ENCODE measurements at regions not wholly inside any gene's neighbourhood (a gene's known extent, or its start where the extent isn't known, plus 50 kb on each side); places are given as distances from the start of the nearest gene placed in this dataset.

DNA sequence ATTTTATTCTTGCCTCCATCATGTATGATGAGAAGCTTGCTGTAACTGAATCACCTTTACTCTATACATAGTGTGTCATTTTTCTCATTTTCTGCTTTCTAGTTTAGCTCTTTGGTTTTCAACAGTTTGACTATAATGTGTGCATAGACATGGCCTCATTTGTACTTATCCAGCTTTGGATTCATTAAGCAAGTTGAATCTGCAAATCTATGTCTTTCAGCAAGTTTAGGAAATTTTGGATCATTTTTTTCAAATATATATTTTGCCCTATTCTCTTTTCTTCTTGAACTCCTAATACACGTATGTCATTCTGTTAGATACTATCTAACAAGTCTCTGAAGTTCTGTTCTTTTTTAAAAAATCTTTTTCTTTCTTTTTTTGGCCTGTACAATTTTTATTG lies 57.8 kb downstream of the PRLHR start:
- DNase-seq (ENCODE audit: low read depth, low spot score) = no peak
- H3K36me3 Mint-ChIP-seq (ENCODE audit: low read depth) = no peaks in the 10 kb centered on the region
- H3K4me1 Mint-ChIP-seq = peaks cover 5% of the 10 kb centered on the region
- H3K4me3 Mint-ChIP-seq = no peak overlapping the region
- H3K9me3 Mint-ChIP-seq = no peaks in the 10 kb centered on the region
- peaks cover 28% of the 10 kb centered on the region for H3K27me3 Mint-ChIP-seq (ENCODE audit: low read depth)
- H3K27ac Mint-ChIP-seq (ENCODE audit: unreplicated experiment) = no peak overlapping the region
- TF ChIP-seq, protein P1, sequence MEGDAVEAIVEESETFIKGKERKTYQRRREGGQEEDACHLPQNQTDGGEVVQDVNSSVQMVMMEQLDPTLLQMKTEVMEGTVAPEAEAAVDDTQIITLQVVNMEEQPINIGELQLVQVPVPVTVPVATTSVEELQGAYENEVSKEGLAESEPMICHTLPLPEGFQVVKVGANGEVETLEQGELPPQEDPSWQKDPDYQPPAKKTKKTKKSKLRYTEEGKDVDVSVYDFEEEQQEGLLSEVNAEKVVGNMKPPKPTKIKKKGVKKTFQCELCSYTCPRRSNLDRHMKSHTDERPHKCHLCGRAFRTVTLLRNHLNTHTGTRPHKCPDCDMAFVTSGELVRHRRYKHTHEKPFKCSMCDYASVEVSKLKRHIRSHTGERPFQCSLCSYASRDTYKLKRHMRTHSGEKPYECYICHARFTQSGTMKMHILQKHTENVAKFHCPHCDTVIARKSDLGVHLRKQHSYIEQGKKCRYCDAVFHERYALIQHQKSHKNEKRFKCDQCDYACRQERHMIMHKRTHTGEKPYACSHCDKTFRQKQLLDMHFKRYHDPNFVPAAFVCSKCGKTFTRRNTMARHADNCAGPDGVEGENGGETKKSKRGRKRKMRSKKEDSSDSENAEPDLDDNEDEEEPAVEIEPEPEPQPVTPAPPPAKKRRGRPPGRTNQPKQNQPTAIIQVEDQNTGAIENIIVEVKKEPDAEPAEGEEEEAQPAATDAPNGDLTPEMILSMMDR (conservative IDR thresholded peaks at IDR 0.05) = no peak

DNA sequence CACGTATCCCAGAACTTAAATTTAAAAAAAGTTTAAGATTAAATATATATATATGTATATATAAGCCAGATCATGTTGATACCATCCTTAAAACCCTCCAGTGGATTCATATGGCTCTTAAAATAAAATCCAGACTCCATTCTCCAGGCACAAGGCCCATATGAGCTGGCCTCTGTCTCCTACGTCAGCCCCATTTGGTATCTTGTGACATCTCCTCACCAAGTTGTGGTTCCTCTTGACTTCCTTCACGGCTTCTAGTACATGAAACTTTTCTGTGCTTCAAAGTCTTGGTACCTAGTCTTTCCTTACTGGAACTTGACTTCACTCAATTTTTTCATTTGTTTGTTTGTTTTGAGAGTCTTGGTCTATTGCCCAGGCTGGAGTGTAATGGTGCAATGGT lies 61.3 kb downstream of the PRLHR start:
- Mint-ChIP-seq H3K4me3 (no peak overlapping the region), H3K4me1 (peaks cover 5% of the 10 kb centered on the region)

DNA sequence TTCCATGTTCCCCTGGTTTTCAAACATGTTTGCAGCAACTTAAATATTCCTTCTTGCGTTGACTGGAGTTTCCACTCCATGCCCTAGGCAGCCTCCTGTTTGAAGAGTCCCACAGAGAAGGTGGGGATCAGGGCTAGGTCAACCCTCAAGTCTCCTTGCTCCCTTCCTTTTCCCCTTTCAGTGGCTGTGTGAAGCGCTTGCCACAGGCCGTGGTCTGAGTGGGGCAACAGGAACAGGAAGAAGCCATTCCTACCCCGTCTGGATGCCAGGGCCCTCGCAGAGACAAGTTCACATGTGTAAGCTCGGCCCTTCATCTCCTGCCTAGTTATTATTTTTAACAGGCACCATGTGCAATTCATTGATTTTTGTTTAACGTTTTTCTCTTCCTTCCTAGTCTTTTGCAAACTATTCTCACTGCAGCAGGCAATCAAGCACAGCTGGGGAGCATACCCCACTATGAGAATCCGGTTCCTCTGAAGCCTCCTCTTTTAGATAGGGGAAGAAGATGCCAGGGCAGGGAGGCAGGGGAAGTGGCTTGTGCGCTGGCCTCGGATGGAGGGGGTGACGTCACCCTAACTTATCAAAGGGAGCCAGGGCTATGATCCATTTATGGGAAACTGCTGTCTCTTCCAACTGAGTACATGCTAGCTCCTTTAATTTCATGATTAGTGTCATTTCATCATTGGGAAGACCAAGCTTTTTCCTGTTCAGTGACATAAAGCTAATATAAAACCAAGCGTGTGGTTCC lies 64.2 kb downstream of the PRLHR start:
- Mint-ChIP-seq H3K4me3 (no peak overlapping the region), H3K27ac (ENCODE audit: unreplicated experiment) (no peak overlapping the region), H3K36me3 (ENCODE audit: low read depth) (no peaks in the 10 kb centered on the region), H3K9me3 (no peaks in the 10 kb centered on the region), H3K27me3 (ENCODE audit: low read depth) (no peaks in the 10 kb centered on the region), H3K4me1 (no peaks in the 10 kb centered on the region)
- no peak for DNase-seq (ENCODE audit: low read depth, low spot score)
- TF ChIP-seq, protein P1 (conservative IDR thresholded peaks at IDR 0.05) = no peak

More for the DNA sequence above, 61.3 kb downstream of the PRLHR start:
- no peaks in the 10 kb centered on the region for H3K36me3 Mint-ChIP-seq (ENCODE audit: low read depth)
- TF ChIP-seq, protein P1 (conservative IDR thresholded peaks at IDR 0.05) = no peak
- H3K27me3 Mint-ChIP-seq (ENCODE audit: low read depth) = peaks cover 3% of the 10 kb centered on the region
- no peak for DNase-seq (ENCODE audit: low read depth, low spot score)
- H3K27ac Mint-ChIP-seq (ENCODE audit: unreplicated experiment) = no peak overlapping the region
- H3K9me3 Mint-ChIP-seq = no peaks in the 10 kb centered on the region

DNA sequence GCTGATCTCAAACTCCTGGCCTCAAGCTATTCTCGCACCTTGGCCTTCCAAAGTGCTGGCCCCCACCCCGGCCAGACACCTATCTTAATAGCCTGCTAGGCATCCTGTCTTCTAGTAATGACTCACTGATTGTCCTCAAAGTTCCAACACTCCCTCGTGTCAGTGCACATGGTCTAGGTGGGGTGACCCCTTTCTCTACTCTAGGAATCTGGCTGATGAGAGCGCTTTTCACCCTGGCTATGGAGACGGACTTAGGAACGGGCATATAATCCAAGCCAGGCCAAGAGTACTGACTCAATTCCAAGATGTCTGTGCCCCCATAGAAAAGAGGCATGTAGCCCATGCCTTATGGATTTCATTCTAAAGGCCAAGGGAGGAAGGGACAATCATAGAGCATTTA lies 67.0 kb downstream of the PRLHR start:
- no peak overlapping the region for H3K4me3 Mint-ChIP-seq
- DNase-seq (ENCODE audit: low read depth, low spot score) = no peak
- H3K27ac Mint-ChIP-seq (ENCODE audit: unreplicated experiment) = no peak overlapping the region
- no peaks in the 10 kb centered on the region for H3K4me1 Mint-ChIP-seq
- TF ChIP-seq, protein P1 (conservative IDR thresholded peaks at IDR 0.05) = no peak
- no peaks in the 10 kb centered on the region for H3K9me3 Mint-ChIP-seq
- no peaks in the 10 kb centered on the region for H3K27me3 Mint-ChIP-seq (ENCODE audit: low read depth)
- H3K36me3 Mint-ChIP-seq (ENCODE audit: low read depth) = no peaks in the 10 kb centered on the region

DNA sequence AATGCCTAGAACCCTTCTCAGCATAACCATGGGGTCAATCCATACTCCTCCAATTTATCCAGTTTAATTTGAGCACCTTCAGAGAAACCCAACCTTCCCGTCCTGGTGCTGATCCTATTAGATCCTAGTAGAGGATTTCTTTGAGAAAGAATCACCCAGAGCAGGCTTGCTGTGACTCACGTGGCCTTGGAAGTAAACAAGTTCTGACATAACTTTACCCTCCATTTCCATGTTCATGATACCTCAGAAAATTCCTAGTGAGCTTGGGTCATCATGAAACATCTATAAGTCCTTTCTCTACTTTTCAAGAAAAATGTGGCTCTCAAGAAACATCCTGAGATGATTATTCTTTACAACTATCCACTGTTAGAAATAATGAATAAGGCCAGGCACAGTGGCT lies 71.7 kb downstream of the PRLHR start:
- no peak for DNase-seq (ENCODE audit: low read depth, low spot score)
- Mint-ChIP-seq H3K9me3 (no peaks in the 10 kb centered on the region), H3K4me1 (peaks cover 13% of the 10 kb centered on the region), H3K27me3 (ENCODE audit: low read depth) (no peaks in the 10 kb centered on the region), H3K4me3 (no peak overlapping the region), H3K27ac (ENCODE audit: unreplicated experiment) (no peak overlapping the region), H3K36me3 (ENCODE audit: low read depth) (no peaks in the 10 kb centered on the region)
- TF ChIP-seq, protein P1 (conservative IDR thresholded peaks at IDR 0.05) = no peak
